COLO668 (cell line): ENCODE measurements at regions not wholly inside any gene's neighbourhood (a gene's known extent, or its start where the extent isn't known, plus 50 kb on each side); places are given as distances from the start of the nearest gene placed in this dataset.
"Not testable (repeated sequence)": the region's sequence is repeated elsewhere in the genome, so short reads cannot be mapped to it uniquely, and the experiment has no call there.

Experiments used
- DNase-seq: peaks from one replicate; lab custom pipeline; 2025; ENCODE audit not compliant: unreplicated experiment; lab: John Stamatoyannopoulos, UW

- DNase-seq, result no peak
Observed at GRCh38 chr6:128599036-128599435, 78.6 kb upstream of the PTPRK start.

GRCh38 chr6:128598571-128598970 lies 78.2 kb upstream of the PTPRK start:
- no peak for DNase-seq

DNA sequence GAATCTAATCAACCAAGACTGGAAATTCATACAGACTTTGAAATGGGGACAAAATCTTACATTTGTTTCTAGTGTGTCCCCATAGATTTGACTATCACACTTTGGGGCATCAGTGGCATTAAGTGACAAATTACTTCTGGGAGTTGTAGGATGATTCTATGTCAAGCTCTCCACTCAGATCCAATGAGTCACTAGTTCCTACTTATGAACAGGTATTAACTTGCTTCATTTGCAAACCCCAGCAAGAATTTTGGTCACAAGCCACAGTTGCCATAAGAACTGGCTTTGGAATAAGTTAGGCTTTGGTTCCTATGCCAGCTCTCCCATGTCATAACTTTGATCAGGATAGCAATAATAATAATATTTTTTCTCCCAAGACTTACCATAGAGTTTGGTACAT lies 77.6 kb upstream of the PTPRK start:
- DNase-seq, result no peak

- no peak for DNase-seq
Observed at GRCh38 chr6:128597004-128597403, 76.6 kb upstream of the PTPRK start.

GRCh38 chr6:128595544-128595943 lies 75.1 kb upstream of the PTPRK start:
- DNase-seq, result no peak

- DNase-seq, result no peak
Observed at GRCh38 chr6:128586095-128586494, 65.7 kb upstream of the PTPRK start.

DNA sequence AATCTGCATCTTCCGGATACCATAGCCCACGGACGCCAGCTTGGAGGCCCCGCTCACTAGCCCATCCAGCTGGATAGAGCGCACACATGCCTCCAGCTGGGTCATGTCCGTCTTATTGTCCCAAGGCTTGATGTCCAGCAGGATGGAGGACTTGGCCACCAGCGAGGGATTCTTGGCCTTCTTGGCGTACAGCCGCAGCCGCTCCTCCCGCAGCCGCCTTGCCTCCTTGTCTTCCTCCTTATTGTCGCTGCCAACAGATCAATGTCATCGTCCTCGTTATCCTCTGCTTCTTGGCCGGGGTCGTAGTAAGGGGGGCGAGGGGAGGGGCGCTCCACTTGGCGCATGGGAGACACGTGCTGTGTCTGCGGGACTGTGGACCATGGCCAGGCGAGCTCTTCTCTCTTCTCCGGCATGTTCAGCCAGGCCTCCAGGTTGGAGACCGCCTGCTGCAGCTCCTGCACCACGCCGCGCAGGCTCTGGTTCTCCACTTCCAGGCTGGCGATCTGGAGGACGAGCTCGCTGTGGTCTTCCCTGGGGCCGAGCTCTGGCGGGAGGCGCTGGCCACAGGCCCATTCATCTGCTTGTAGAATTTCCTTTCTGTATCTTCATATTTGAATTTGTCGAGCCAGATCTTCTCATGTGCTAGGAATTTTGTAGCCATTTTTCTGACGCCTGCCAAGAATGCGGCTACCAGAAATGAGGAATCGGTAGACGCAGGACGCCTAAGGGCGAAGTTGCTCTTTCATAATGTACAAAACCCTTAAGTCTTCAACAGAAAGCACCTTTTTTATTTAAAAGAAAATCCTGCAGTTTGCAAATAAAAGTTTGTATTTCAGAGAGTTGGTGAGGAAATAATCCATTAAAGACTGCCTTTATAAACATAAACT lies 60.1 kb upstream of the PTPRK start:
- no peak for DNase-seq

DNA sequence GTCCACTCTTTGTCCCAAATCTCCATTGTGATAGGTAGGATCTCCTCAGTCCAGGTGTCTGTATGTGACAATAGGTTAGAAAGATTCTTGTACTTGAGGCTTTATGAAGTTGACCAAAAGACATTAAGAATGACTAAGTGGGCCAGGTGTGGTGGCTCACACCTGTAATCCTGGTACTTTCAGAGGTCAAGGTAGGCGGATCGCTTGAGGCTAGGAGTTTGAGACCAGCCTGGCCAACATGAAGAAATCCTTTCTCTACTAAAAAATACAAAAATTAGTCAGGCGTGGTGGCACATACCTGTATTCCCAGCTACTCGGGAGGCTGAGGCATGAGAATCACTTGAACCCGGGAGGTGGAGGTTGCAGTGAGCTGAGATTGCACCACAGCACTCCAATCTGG lies 54.9 kb upstream of the PTPRK start:
- DNase-seq, result not testable (repeated sequence)

DNA sequence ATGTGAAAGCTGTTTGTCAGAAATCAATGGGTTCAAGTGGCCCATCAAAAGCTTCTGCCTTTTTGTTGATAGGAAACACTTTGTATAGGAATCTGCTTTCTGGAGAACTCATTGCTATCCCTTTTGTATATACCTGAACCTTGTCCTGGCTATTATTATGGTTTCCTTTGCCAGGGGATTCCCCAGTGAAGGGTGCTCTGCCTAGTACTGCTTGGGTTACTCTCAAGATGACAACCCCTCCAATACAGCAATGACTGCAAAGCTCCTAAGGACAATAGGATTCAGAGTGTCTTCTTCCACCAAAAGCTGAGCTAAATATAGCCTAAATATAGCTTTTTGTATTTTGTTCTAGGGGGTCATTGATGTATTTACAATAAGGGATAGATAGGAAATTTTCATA lies 54.0 kb upstream of the PTPRK start:
- no peak for DNase-seq

DNA sequence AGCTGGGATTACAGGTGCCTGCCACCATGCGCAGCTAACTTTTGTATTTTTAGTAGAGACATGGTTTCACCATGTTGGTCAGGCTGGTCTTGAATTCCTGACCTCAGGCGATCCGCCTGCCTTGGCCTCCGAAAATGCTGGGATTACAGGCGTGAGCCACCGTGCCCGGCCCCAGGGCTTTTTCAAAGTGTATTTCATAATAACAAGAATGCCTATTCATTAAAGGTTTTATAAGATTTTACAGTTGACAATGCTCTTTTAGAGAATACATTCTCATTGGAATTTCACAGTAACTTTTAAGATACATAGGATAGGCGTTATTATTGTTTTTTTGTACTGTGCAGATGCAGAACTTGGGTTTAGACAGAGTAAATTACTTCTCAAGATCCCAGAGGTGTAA lies 52.6 kb upstream of the PTPRK start:
- no peak for DNase-seq

DNA sequence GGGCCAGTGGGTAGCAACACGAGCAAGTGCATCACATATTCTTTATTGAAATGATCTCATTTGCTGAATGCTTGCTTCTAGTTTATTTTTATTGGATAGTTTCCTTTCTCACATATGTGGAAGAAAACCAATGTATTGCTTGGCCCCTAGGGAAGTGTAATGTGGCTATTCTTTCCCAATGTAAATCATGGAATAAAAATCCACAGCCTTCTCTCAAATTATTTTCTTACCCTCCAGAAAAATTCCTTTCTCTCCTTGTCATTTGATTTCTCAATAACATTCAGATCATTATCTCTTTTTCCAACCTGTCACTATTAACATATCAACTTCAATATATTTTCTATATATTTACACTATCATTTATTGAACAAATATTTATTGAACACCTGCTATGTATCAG lies 51.9 kb upstream of the PTPRK start:
- no peak for DNase-seq

DNA sequence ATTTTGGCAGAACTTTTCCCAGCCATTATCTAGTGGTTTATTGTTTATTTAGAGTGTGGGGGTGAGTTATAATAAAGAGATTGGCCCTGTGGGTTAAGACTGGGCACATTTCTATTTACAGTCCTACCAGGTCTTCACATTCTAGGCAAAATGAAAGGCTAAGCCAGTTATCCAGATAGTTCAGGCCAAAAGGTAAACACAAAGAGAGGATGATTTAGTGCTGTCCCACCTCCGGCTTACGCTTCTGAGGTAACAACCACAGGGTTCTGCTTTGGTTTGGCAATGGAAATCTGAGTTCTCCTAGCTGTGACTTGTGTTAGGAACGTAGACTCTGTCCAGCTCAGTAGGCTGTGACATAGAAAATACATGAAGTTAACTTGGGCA lies 50.3 kb upstream of the PTPRK start:
- DNase-seq, result no peak

DNA sequence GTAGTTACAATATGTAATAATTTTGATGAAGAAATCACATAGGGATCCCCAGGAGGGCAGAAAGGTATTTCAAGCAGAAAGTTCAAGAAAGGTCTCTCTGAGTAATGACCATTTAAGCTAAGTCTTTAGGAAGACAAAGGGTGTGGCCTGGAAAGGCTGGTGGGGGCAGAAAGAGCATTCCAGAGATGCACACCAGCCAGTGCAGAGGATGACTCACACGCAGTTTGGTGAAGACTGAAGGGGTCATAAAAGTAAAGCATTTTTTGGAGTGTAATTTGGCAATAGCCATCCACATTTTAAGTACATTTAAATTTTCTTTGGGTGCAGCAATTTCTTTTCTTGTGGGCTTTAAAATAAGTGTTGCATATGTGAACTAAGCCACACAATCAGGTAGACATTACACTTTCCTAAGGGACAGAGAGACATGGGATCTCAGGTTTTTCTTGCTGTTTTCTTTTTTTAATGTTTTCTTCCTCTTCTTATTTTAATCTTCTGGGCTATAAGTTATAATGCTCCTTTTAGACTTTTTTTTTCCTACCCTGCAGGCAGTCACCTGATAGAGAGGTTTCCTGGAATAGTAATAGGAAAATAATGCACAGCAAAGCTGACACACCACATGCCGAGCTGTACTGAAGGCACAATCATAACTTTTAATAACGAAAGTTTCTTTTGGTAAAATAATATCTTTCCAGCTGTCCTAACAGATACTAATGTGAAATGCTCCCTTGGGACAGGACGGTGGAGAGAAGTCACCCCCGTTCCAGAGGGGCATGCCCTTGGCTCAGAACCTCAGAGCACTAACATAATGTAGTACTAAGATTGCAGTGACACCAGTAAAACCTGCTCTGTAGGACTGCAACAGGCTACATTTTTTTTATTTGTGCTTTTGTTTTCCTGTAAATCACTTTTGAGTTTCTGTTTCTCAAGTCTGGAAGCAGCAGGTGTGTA lies 49.6 kb upstream of the PTPRK start:
- DNase-seq, result no peak
